HUES6 (cell line): ENCODE measurements at regions not wholly inside any gene's neighbourhood (a gene's known extent, or its start where the extent isn't known, plus 50 kb on each side); places are given as distances from the start of the nearest gene placed in this dataset.

Experiments used
- H3K27ac ChIP-seq: 2 replicates; pipeline ENCODE4 v1.7.0; 2013; ENCODE audit warnings: low read depth, mild to moderate bottlenecking, low read length, inconsistent platforms
- H3K27me3 ChIP-seq: 2 replicates; pipeline ENCODE4 v1.6.1; 2013; ENCODE audit warnings: low read length; ENCODE audit not compliant: control insufficient read depth, insufficient read depth
- H3K36me3 ChIP-seq: 2 replicates; pipeline ENCODE4 v1.6.1; 2013; ENCODE audit warnings: low read length; ENCODE audit not compliant: control insufficient read depth, insufficient read depth
- H3K4me1 ChIP-seq: 2 replicates; pipeline ENCODE4 v1.6.1; 2013; ENCODE audit warnings: low read length; ENCODE audit not compliant: control insufficient read depth, insufficient read depth
- H3K4me3 ChIP-seq: 2 replicates; pipeline ENCODE4 v1.5.1; 2013; ENCODE audit warnings: low read depth, low read length
- H3K9ac ChIP-seq: one replicate; pipeline ENCODE4 v1.6.1; 2013; ENCODE audit warnings: mild to moderate bottlenecking, low read length
- H3K9me3 ChIP-seq: 2 replicates; pipeline ENCODE4 v1.6.1; 2013; ENCODE audit warnings: low read depth, low read length; ENCODE audit not compliant: control insufficient read depth, insufficient read depth

- Histone ChIP-seq H3K4me3 (no peak overlapping the region), H3K4me1 (peaks cover 7% of the 10 kb centered on the region), H3K9ac (no peak overlapping the region), H3K9me3 (no peaks in the 10 kb centered on the region), H3K27me3 (no peaks in the 10 kb centered on the region), H3K36me3 (no peaks in the 10 kb centered on the region), H3K27ac (no peak overlapping the region)
Measured at GRCh38 chr13:61358599-61358998, 57.0 kb downstream of the PCDH20 start.

- H3K36me3 ChIP-seq, result no peaks in the 10 kb centered on the region
- no peaks in the 10 kb centered on the region for H3K27me3 ChIP-seq
- no peak overlapping the region for H3K4me3 ChIP-seq
- no peak overlapping the region for H3K9ac ChIP-seq
- H3K27ac ChIP-seq, result no peak overlapping the region
- H3K9me3 ChIP-seq, result no peaks in the 10 kb centered on the region
- no peaks in the 10 kb centered on the region for H3K4me1 ChIP-seq
Measured at GRCh38 chr13:61350341-61350740, 65.3 kb downstream of the PCDH20 start.

- no peaks in the 10 kb centered on the region for H3K4me1 ChIP-seq
- peak overlapping the region; percentile 35; the same call in 1 of the 2 replicates for H3K4me3 ChIP-seq
- H3K9ac ChIP-seq, result no peak overlapping the region
- 0 out of 2 replicates have a peak, but pooled peaks cover 7% of the 10 kb centered on the region for H3K9me3 ChIP-seq
- no peak overlapping the region for H3K27ac ChIP-seq
- no peaks in the 10 kb centered on the region for H3K36me3 ChIP-seq
- H3K27me3 ChIP-seq, result no peaks in the 10 kb centered on the region
Measured at GRCh38 chr13:61339054-61339621, 76.5 kb downstream of the PCDH20 start.

GRCh38 chr13:61316647-61317046 lies 99.0 kb downstream of the PCDH20 start:
- Histone ChIP-seq H3K9ac (no peak overlapping the region), H3K36me3 (no peaks in the 10 kb centered on the region), H3K9me3 (no peaks in the 10 kb centered on the region; the same call in 1 of the 2 replicates), H3K27ac (no peak overlapping the region), H3K4me1 (no peaks in the 10 kb centered on the region), H3K4me3 (no peak overlapping the region), H3K27me3 (no peaks in the 10 kb centered on the region)

GRCh38 chr13:61294467-61295191 lies 121.0 kb downstream of the PCDH20 start:
- Histone ChIP-seq H3K4me1 (no peaks in the 10 kb centered on the region), H3K9ac (no peak overlapping the region), H3K4me3 (no peak overlapping the region), H3K9me3 (no peaks in the 10 kb centered on the region), H3K27me3 (no peaks in the 10 kb centered on the region), H3K27ac (no peak overlapping the region), H3K36me3 (no peaks in the 10 kb centered on the region)

GRCh38 chr13:61286148-61286745 lies 129.4 kb downstream of the PCDH20 start:
- Histone ChIP-seq H3K27me3 (no peaks in the 10 kb centered on the region), H3K9ac (no peak overlapping the region), H3K4me1 (no peaks in the 10 kb centered on the region; the same call in 1 of the 2 replicates), H3K27ac (no peak overlapping the region), H3K9me3 (no peaks in the 10 kb centered on the region), H3K36me3 (no peaks in the 10 kb centered on the region), H3K4me3 (no peak overlapping the region)

GRCh38 chr13:61277586-61278276 lies 137.9 kb downstream of the PCDH20 start:
- Histone ChIP-seq H3K27me3 (no peaks in the 10 kb centered on the region), H3K4me1 (no peaks in the 10 kb centered on the region), H3K9me3 (peaks cover 5% of the 10 kb centered on the region; the same call in 1 of the 2 replicates), H3K27ac (no peak overlapping the region), H3K36me3 (no peaks in the 10 kb centered on the region), H3K4me3 (no peak overlapping the region), H3K9ac (no peak overlapping the region)

- no peaks in the 10 kb centered on the region for H3K27me3 ChIP-seq
- H3K27ac ChIP-seq, result no peak overlapping the region
- H3K9me3 ChIP-seq, result peaks cover 5% of the 10 kb centered on the region; the same call in 1 of the 2 replicates
- no peak overlapping the region for H3K9ac ChIP-seq
- no peaks in the 10 kb centered on the region for H3K36me3 ChIP-seq
- no peaks in the 10 kb centered on the region for H3K4me1 ChIP-seq
- H3K4me3 ChIP-seq, result no peak overlapping the region
Measured at GRCh38 chr13:61277088-61277487, 138.6 kb downstream of the PCDH20 start.

- Histone ChIP-seq H3K9me3 (peaks cover 5% of the 10 kb centered on the region; the same call in 1 of the 2 replicates), H3K4me3 (no peak overlapping the region), H3K36me3 (no peaks in the 10 kb centered on the region), H3K9ac (no peak overlapping the region), H3K4me1 (no peaks in the 10 kb centered on the region), H3K27ac (no peak overlapping the region), H3K27me3 (no peaks in the 10 kb centered on the region)
Measured at GRCh38 chr13:61276401-61276800, 139.2 kb downstream of the PCDH20 start.

GRCh38 chr13:61275736-61276135 lies 139.9 kb downstream of the PCDH20 start:
- Histone ChIP-seq H3K4me3 (no peak overlapping the region), H3K4me1 (no peaks in the 10 kb centered on the region), H3K36me3 (no peaks in the 10 kb centered on the region), H3K9me3 (peaks cover 4% of the 10 kb centered on the region; the same call in 1 of the 2 replicates), H3K9ac (no peak overlapping the region), H3K27ac (no peak overlapping the region), H3K27me3 (no peaks in the 10 kb centered on the region)

GRCh38 chr13:61275251-61275650 lies 140.4 kb downstream of the PCDH20 start:
- Histone ChIP-seq H3K27me3 (no peaks in the 10 kb centered on the region), H3K9me3 (no peaks in the 10 kb centered on the region; the same call in 1 of the 2 replicates), H3K27ac (no peak overlapping the region), H3K4me3 (no peak overlapping the region), H3K4me1 (no peaks in the 10 kb centered on the region), H3K9ac (no peak overlapping the region), H3K36me3 (no peaks in the 10 kb centered on the region)
